COR-L47 (cell line): ENCODE measurements at regions not wholly inside any gene's neighbourhood (a gene's known extent, or its start where the extent isn't known, plus 50 kb on each side); places are given as distances from the start of the nearest gene placed in this dataset.
A peak's percentile ranks its signal among the peaks of the same experiment; 100 is the strongest.

Experiments used
- DNase-seq: peaks from one replicate; lab custom pipeline; 2025; lab: John Stamatoyannopoulos, UW

DNA sequence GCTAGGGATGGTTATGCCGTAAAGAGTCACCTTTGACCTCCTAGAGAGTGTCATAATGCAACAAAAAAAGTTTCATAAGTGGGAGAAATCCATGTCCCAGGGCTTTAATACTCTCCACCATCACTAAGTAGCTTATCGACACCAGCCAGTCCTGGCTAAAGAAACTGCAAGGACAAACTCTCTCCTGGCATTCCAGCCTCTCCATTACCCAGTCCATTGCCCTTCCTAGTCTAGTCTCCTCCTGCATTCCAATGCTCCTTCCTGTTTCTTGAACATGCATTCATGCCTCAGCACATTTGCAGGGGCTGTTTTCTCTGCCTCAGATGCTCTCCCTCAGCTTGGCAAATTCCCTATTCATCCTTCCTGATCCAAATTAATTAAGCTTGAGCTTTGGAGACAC is 364.1 kb downstream of the BRINP1 start:
- DNase-seq: no peak

GRCh38 chr9:119009249-119009648 is 360.0 kb downstream of the BRINP1 start:
- DNase-seq: no peak

DNA sequence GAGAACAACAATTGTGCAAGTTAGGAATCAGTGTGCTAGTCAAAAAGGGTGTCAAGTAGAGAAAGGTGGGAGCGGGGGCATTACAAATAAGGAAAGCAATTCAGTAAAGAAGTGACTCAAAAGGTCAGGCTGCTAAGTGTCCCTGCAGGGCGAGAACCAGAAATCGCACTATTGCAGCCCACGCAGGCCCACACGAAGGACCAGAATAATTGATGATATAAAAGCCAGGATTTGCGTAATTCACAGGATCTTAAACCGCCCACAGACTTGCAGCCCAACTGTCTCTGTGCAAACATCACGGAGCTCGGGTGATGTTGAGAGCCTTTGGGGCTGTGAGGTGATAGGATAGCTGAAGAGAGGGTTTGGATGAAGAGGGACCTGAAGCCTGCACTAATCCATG is 349.0 kb downstream of the BRINP1 start:
- DNase-seq: no peak

DNA sequence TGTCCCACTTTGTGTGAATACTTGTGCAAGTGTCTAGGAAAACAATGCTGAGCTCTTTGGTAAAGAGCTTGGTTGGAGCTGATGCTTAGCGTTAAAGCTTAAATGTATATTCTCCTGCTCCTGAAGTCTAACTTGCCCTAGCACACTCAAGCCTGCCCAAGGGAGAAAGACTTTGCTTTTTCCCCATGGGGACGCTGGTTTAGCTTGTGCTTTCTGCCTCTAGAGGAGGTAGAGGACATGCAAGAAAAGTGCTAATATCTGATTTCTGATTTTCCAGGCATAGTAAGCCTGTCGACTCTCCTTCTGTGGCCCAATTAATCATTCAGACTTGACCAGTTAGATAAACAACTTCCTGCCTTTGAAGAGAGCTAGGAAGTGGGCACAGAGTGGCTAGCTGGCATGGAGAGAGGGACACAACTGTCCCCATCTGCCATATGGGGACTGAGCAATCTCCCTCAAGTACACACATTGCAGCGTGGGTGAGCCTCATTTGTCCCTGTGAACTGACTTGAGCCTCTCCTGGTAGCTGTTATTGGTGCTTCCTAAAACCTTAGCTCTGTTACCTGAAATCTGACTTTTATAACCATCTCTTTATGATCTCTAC is 348.4 kb downstream of the BRINP1 start:
- no peak for DNase-seq

- DNase-seq: no peak
Measured at GRCh38 chr9:119026120-119026519, 343.1 kb downstream of the BRINP1 start.

DNA sequence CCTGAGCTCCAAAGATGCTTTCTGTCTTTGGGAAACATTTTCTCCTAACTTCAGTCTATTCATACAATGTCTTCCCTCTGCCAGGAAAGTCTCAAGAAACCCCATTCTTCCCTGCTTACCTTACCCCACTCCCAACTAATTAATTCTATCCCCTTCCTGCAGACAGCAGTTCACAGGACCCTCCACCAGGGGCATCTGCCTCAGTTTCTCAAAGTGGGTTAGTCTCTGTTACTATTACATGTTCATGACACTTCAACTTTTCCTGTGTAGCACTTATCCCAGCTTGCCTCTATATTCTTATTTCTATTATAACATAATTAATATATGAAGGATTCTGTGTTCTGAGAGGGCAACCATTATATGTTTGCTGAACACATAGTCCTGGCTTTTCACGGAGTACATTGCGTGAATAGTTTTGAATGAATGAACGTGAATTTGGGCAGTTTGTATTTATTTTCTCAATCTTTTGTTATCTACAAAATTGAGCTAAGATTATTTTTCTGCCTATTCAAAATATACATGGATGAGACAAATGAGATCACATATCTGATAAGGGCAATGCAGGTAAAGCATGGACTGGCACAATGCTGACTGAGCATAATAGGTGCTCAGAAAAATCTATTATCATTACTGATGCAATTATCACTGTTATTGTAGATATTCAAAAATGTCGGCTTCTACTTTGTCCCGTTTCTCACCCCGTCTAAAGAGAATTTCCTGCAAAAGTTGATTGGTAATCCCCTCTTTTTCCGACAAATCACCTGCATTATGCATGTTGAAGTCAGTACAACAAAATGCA is 341.1 kb downstream of the BRINP1 start:
- no peak for DNase-seq

- no peak for DNase-seq
Measured at GRCh38 chr9:119029886-119030285, 339.3 kb downstream of the BRINP1 start.

DNA sequence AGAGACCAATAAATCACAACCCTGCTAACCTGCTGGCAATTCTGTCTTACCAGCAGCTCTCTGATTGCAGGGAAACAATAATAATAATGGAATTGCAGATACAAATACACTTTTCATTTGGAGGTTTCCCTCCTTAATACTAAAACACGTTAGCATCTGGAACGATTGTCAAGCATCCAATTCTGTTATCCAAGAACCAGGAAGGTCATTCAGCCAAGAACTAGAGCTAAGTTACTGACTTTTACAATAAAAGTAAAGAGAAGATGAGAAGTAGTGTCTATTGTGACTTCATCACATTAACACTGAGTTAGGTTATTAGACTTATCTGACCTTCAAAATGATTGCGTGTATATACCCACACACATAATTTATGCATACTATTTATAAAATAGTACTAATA is 335.6 kb downstream of the BRINP1 start:
- no peak for DNase-seq

- DNase-seq: no peak
Measured at GRCh38 chr9:119036969-119037368, 332.3 kb downstream of the BRINP1 start.

DNA sequence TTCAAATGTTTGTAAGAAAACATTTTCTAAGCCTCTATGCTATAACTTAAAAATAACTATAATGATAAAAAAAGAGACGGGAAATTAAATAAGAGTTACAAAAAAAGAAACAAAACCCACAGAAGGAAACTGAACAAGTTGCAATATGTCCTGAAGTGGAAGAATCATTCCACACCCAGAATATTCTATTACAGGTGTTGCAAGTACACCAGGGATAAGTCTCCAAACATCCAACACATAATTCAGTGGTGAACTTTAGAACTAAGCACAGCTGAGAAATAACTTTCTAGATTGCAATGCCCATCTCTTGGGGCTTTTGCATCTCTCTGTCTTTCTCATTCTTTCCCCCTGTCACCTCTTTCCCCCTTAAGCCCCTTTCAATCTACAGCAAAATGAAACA is 325.2 kb downstream of the BRINP1 start:
- no peak for DNase-seq

- DNase-seq: no peak
Measured at GRCh38 chr9:119044806-119045205, 324.4 kb downstream of the BRINP1 start.

DNA sequence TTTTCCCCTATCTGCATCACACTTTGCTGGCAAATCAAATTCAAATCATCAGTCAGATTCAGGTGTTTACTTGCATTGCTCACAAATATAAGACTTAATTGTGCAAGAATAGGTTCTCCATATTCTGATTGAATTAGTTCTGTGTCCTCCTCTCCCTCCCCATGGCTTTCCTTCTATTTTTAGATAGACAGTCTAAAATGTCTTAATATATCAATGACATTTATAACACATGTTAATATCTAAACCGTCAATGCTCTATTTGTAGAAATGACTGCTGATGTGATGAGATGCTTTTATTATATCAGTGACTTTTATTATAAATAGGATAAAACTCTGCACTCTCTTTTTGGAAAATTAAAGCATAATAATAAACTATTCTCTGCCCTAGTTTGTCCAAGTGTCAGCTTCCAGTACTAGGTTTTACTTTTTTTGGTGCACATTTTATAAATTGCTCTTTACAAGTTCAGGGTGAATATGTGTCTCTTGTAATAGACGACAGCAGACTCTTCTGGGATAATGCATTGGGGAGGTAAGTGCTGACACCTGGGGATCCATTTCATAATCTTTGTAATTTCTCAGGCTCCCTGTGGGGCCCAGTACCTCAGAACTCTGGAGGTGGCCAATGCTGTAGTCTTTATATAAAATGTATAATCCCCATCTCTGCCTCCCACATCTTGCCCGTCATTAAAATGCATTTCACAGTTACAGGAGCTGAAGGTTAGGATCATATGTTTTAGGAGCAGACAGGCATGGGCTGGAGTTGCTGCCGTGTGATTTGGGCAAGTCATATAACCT is 321.5 kb downstream of the BRINP1 start:
- DNase-seq: no peak

DNA sequence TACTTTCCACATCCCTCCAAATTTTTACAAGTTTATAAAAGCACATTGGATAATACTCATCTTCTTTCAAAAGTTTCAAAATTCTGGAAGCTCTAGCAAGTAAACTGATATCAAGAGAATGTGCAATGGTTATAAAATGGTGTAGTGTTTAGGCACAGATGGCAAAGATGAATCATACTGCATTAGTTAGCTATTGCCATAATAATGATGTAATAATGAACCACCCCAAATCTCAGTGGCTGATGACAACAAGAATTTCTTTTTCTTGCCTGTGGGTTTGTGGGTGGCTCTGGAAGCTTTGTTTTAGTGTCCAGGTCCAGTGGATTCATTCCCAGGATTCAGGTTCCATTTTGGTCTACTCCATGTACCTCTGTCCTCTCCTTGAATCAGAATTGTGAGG is 319.0 kb downstream of the BRINP1 start:
- DNase-seq: no peak

DNA sequence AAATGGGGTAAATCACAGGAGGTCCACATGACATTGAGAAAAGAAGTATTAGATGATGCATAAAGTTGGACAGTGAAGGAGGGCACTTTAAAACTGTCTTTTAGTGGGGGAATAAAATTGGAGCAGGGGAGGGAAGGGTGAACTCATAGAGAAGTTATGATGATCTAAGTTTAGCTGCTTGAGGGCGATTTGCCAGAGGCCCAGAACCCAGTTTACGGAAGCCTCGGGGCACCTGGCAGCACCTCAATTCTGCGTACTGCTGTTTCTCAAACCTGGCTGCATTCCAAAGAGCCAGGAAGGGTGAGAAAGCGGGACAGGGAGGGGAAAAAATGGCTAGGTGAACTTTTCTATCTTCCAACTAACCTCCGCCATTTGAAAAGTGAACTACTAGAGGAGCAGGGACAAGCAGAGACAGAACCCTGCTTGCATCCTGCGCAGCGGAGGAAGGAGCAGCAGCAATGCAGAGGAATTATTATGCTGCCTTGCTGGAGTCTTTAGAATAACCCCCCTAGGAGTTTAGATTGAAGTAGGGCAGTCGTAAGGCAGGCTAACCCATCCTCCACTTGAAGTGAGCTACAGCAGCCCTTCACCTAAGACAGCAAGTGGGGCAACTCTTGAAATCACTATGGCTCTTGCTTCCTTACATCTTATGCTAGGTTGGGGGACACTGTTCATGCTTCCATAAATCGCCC is 316.8 kb downstream of the BRINP1 start:
- DNase-seq: peak; percentile 4

GRCh38 chr9:119053070-119053469 is 316.2 kb downstream of the BRINP1 start:
- DNase-seq: no peak

DNA sequence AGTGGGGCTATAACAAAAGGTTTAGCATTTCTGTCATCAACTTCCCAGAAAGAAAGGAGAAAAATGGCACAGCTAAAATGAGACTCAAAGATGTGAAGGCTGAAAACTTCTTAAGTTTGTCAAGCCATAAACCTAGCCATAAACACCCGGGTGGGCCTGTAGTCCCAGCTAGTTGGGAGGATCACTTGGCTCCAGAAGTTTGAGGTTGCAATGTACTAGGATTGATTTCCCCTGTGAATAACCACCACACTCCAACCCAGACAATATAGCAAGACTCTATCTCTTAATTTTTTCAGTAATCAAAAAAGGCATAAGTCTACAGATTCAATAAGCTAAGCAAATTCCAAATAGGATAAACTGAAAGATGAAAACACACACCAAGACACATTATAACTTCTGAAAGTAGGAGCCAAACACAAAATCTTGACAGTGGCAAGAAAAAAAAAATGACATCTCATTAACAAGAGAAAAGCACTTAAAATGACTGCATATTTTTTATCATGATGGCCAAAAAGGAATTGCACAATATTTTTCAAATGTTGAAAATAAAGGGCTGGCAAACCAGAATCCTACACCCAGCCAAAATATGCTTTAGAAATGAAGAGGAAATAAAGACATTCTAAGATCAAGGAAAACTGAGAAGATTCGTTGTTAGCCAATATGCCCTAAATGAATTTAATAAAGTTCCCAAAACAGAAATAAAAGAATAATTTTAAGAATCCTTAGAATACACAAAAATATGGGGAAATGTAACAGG is 308.4 kb downstream of the BRINP1 start:
- no peak for DNase-seq

DNA sequence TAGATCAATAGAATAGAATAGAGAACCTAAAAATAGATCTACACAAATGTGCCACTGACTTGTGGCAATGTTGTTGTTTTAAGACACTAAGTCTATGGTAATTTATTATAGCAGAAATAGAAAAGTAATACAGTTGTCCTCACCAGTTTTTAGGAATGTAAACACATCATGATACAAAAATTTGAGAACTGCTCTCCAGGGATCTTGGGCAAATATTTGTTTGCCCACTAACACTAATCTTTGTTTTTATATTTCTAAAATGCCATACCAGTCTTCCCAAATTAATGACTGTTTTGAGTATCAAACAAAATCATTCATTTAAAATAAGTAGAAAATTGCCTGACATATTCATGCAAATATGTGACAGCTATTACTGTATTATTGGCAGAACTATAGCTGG is 297.6 kb downstream of the BRINP1 start:
- DNase-seq: peak; percentile 49

- no peak for DNase-seq
Measured at GRCh38 chr9:119074017-119074416, 295.2 kb downstream of the BRINP1 start.

DNA sequence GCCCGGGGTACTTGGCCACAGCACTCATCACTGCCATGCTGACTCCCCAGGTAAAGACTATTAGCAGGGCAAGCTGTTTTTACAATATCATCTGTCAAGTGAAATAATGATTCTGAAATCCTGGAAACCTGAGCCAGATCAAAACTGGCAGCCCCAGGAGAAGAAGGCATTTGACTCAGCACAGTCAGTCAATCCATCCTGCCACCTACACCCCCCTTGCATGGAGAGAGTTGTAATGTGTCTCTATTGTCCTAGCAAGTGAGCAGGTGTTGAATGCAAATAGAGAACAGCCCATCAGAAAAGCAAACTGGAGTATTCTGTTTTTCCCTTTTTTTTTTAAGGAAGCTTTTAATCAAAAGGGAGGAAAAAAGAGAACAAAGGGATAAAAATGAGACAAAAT is 291.2 kb downstream of the BRINP1 start:
- DNase-seq: peak; percentile 4

DNA sequence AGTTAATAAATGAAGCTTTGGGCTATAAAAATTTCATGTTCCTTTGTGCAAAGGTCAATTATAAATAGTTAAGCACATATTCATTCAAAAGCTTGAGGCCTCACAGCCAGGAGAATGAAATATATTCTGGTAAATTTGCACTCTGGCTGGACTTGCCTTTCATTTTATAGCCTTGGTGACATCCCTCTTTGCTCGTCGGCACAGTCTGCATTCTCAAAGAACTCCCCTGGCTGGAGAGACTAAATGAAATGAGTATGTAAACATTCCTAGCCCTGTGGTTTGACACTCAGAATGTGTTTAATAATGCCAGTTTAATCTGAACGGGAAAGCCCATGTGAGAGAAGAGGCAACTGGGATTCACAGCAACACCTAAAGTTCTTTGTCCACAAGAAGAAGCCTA is 285.6 kb downstream of the BRINP1 start:
- no peak for DNase-seq

DNA sequence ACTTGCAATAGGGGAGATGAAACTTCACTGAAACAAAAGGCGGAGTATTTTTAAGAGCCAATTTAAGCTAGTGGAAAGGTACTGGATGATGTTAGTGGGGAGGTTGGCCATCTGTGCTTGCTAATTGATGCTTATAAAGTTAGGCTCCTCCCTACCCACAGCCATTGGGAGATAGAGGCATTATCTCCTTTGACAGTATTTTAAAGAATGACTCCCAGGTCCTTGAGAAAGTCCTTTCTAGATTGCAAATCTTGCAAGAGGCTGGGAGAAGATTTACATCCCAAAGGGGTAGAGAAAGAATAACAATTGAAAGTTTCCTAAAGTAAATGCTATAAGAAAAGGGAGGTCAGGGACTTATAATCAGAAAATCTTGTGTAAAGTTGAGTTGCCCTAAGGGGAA is 282.6 kb downstream of the BRINP1 start:
- no peak for DNase-seq
